Pancreas (tissue), 10 donors: ENCODE measurements at regions not wholly inside any gene's neighbourhood (a gene's known extent, or its start where the extent isn't known, plus 50 kb on each side); places are given as distances from the start of the nearest gene placed in this dataset.

Source experiments
- ATAC-seq, 4 donors: fragments of 200-7000 bp; cut with Tn5 transposase; one replicate each; pipeline versions ENCODE4 v1.8.0 to v1.9.1; 2020; ENCODE audit warnings: mild to moderate bottlenecking in 4 of 4, moderate library complexity in 4 of 4
- DNase-seq, 6 donors: peaks; one replicate each; pipeline ENCODE4 v3.0.0-alpha.2; 2020
- FAIRE-seq: peaks from 2 replicates; lab custom pipeline; 2012; peaks lifted over from hg19 to GRCh38; lab: Jason Lieb, UNC
- H3K27ac ChIP-seq, 4 donors: fragments of 200-600 bp; sonication (generic); 1 replicate in 3 of 4; 2 replicates in 1 of 4; pipeline versions ENCODE4 v1.5.0 to v1.8.0; 2020
- H3K27me3 ChIP-seq, 4 donors: fragments of 200-600 bp; one replicate each; pipeline ENCODE4 v1.8.0; 2021
- H3K36me3 ChIP-seq, 3 donors: fragments of 200-600 bp; sonication (generic) in 1 of 3; one replicate each; pipeline versions ENCODE4 v1.5.0 to v1.8.0; 2020 to 2021
- H3K4me1 ChIP-seq, 3 donors: fragments of 200-600 bp; one replicate each; pipeline ENCODE4 v1.8.0; 2021
- H3K4me3 ChIP-seq, 4 donors: fragments of 200-600 bp; sonication (generic) in 2 of 4; one replicate each; pipeline versions ENCODE4 v1.5.0 to v1.8.0; 2020 to 2021
- H3K9me3 ChIP-seq, 4 donors: fragments of 200-600 bp; one replicate each; pipeline ENCODE4 v1.8.0; 2021
- CTCF ChIP-seq, 4 donors: fragments of 200-600 bp; sonication (generic) in 3 of 4; IDR thresholded peaks; one replicate each; pipeline versions ENCODE4 v1.5.0 to v1.8.0; 2021; ENCODE audit warnings: antibody characterized with exemption in 4 of 4
- WGBS, 2 donors: extraction: QIAGEN DNeasy Blood & Tissue Kit; methylation state at CpG; one replicate each; pipeline ENCODE4 v1.1.7; 2013; 5-methylcytosine and 5-hydroxymethylcytosine counted together
- intact Hi-C, 3 donors: fragments of 100-400 bp; cut with DNase I; formaldehyde crosslinking; loops; one replicate each; pipeline versions ENCODE4 v1.11.1 to v1.14.2; 2022
- donor health status: healthy with polysubstance abuse.
- donor health status: DM: no; HTN: no; CAD: no; lungs with moderate emphysema.
- donor health status: DM: no; HTN: no; CAD: no.
- donor health status: control.
- donor health status: control.
- donor health status: Bipolar disorder and iron deficiency.
- donor health status: DM: yes; HTN: yes; CAD: no.
- donor health status: DM: no; HTN: no; CAD: no.
- donor health status: DM: no; HTN: no; CAD: no.
- donor health status: DM: yes; HTN: yes; CAD: no.

- Histone ChIP-seq H3K9me3 (no peaks in the 10 kb centered on the region), H3K36me3 (no peaks in the 10 kb centered on the region), H3K27ac (no peak overlapping the region), H3K4me3 (no peak overlapping the region), H3K27me3 (no peaks in the 10 kb centered on the region), H3K4me1 (no peaks in the 10 kb centered on the region)
- FAIRE-seq (no peak), ATAC-seq (no peak), DNase-seq (no peak)
- WGBS, 2 donors: 70 to 72% methylated on average over 3 of the region's 3 CpGs
- no peak for TF ChIP-seq CTCF (IDR thresholded peaks at IDR 0.05)
- intact Hi-C loops: no loop called here
These were observed 57.3 kb upstream of the KLF7 start for GRCh38 chr2:207223051-207223450.

GRCh38 chr2:207224381-207224780 is 58.6 kb upstream of the KLF7 start:
- no peak for FAIRE-seq
- WGBS, 2 donors: 82 to 100% methylated on average over 1 of the region's 1 CpG
- TF ChIP-seq CTCF (IDR thresholded peaks at IDR 0.05): no peak
- intact Hi-C loops: no loop called here
- no peaks in the 10 kb centered on the region for H3K4me1 ChIP-seq
- no peak overlapping the region for H3K4me3 ChIP-seq
- H3K36me3 ChIP-seq: no peaks in the 10 kb centered on the region
- no peaks in the 10 kb centered on the region for H3K9me3 ChIP-seq
- no peaks in the 10 kb centered on the region for H3K27me3 ChIP-seq
- no peak overlapping the region for H3K27ac ChIP-seq
- ATAC-seq: no peak
- no peak for DNase-seq

- WGBS, 2 donors: 54 to 61% methylated on average over 8 of the region's 8 CpGs
- no peak overlapping the region for H3K27ac ChIP-seq
- no peaks in the 10 kb centered on the region for H3K9me3 ChIP-seq
- no peaks in the 10 kb centered on the region for H3K4me1 ChIP-seq
- TF ChIP-seq CTCF (IDR thresholded peaks at IDR 0.05): no peak
- no peaks in the 10 kb centered on the region for H3K27me3 ChIP-seq
- ATAC-seq (no peak), FAIRE-seq (no peak), DNase-seq (no peak)
- H3K36me3 ChIP-seq: no peaks in the 10 kb centered on the region
- intact Hi-C loops: no loop called here
- no peak overlapping the region for H3K4me3 ChIP-seq
These were observed 59.2 kb upstream of the KLF7 start for GRCh38 chr2:207224791-207225482.

GRCh38 chr2:207225773-207226172 is 60.0 kb upstream of the KLF7 start:
- H3K27ac ChIP-seq: no peak overlapping the region
- no peak for TF ChIP-seq CTCF (IDR thresholded peaks at IDR 0.05)
- H3K36me3 ChIP-seq: no peaks in the 10 kb centered on the region
- FAIRE-seq (no peak), DNase-seq (no peak), ATAC-seq (no peak)
- intact Hi-C loops: no loop called here
- H3K27me3 ChIP-seq: no peaks in the 10 kb centered on the region
- whole genome bisulfite sequencing, 2 donors: 66 to 71% methylated on average over 6 of the region's 6 CpGs
- no peaks in the 10 kb centered on the region for H3K4me1 ChIP-seq
- H3K4me3 ChIP-seq: no peak overlapping the region
- no peaks in the 10 kb centered on the region for H3K9me3 ChIP-seq

GRCh38 chr2:207226243-207226642 is 60.5 kb upstream of the KLF7 start:
- DNase-seq: no peak
- TF ChIP-seq CTCF (IDR thresholded peaks at IDR 0.05): no peak
- no peak for ATAC-seq
- Histone ChIP-seq H3K27me3 (no peaks in the 10 kb centered on the region), H3K36me3 (no peaks in the 10 kb centered on the region), H3K4me1 (no peaks in the 10 kb centered on the region), H3K9me3 (no peaks in the 10 kb centered on the region), H3K27ac (no peak overlapping the region), H3K4me3 (no peak overlapping the region)
- no peak for FAIRE-seq
- intact Hi-C loops: no loop called here
